ENCODE measurements at regions not wholly inside any gene's neighbourhood (a gene's known extent, or its start where the extent isn't known, plus 50 kb on each side); places are given as distances from the start of the nearest gene placed in this dataset.
"Not testable (repeated sequence)": the region's sequence is repeated elsewhere in the genome, so short reads cannot be mapped to it uniquely, and the experiment has no call there.

- H3K27ac ChIP-seq (ENCODE audit: low read depth, low read length), result no peak overlapping the region
- no peaks in the 10 kb centered on the region for H3K36me3 ChIP-seq (ENCODE audit: control insufficient read depth in 1 of 2, insufficient read depth in 2 of 2, low read length in 2 of 2)
- H3K4me1 ChIP-seq (ENCODE audit: control insufficient read depth in 1 of 2, insufficient read depth in 2 of 2, low read length in 2 of 2), result peaks cover 5 to 31% of the 10 kb centered on the region in 2 donors
- H3K9me3 ChIP-seq (ENCODE audit: control insufficient read depth in 1 of 2, low read length in 2 of 2), result no peaks in the 10 kb centered on the region
- H3K4me3 ChIP-seq (ENCODE audit: low read depth in 1 of 2, low read length in 2 of 2), result no peak overlapping the region
- H3K9ac ChIP-seq (ENCODE audit: low read depth in 1 of 2, low read length in 2 of 2), result no peak overlapping the region
- H3K27me3 ChIP-seq (ENCODE audit: control insufficient read depth in 1 of 2, insufficient read depth in 2 of 2, low read length in 2 of 2), result no peaks in the 10 kb centered on the region
These were observed 442.3 kb downstream of the EPHA7 start for GRCh38 chr6:92977018-92977417.

- H3K4me3 ChIP-seq (ENCODE audit: low read depth in 1 of 2, low read length in 2 of 2), result no peak overlapping the region
- no peaks in the 10 kb centered on the region for H3K27me3 ChIP-seq (ENCODE audit: control insufficient read depth in 1 of 2, insufficient read depth in 2 of 2, low read length in 2 of 2)
- no peak overlapping the region for H3K9ac ChIP-seq (ENCODE audit: low read depth in 1 of 2, low read length in 2 of 2)
- no peak overlapping the region for H3K27ac ChIP-seq (ENCODE audit: low read depth, low read length)
- no peaks in the 10 kb centered on the region for H3K4me1 ChIP-seq (ENCODE audit: control insufficient read depth in 1 of 2, insufficient read depth in 2 of 2, low read length in 2 of 2)
- H3K36me3 ChIP-seq (ENCODE audit: control insufficient read depth in 1 of 2, insufficient read depth in 2 of 2, low read length in 2 of 2), result no peaks in the 10 kb centered on the region
- H3K9me3 ChIP-seq (ENCODE audit: control insufficient read depth in 1 of 2, low read length in 2 of 2), result no peaks in the 10 kb centered on the region
These were observed 452.0 kb downstream of the EPHA7 start for GRCh38 chr6:92967362-92967761.

GRCh38 chr6:92962846-92963245 lies 456.5 kb downstream of the EPHA7 start:
- H3K36me3 ChIP-seq (ENCODE audit: control insufficient read depth in 1 of 2, insufficient read depth in 2 of 2, low read length in 2 of 2), result no peaks in the 10 kb centered on the region
- no peaks in the 10 kb centered on the region for H3K4me1 ChIP-seq (ENCODE audit: control insufficient read depth in 1 of 2, insufficient read depth in 2 of 2, low read length in 2 of 2)
- H3K27ac ChIP-seq (ENCODE audit: low read depth, low read length), result no peak overlapping the region
- no peak overlapping the region for H3K4me3 ChIP-seq (ENCODE audit: low read depth in 1 of 2, low read length in 2 of 2)
- no peak overlapping the region for H3K9ac ChIP-seq (ENCODE audit: low read depth in 1 of 2, low read length in 2 of 2)
- peaks cover 0 to 5% of the 10 kb centered on the region in 2 donors for H3K9me3 ChIP-seq (ENCODE audit: control insufficient read depth in 1 of 2, low read length in 2 of 2)
- H3K27me3 ChIP-seq (ENCODE audit: control insufficient read depth in 1 of 2, insufficient read depth in 2 of 2, low read length in 2 of 2), result no peaks in the 10 kb centered on the region

- H3K4me1 ChIP-seq (ENCODE audit: control insufficient read depth in 1 of 2, insufficient read depth in 2 of 2, low read length in 2 of 2); H3K9me3 ChIP-seq (ENCODE audit: control insufficient read depth in 1 of 2, low read length in 2 of 2); H3K27ac ChIP-seq (ENCODE audit: low read depth, low read length): not testable (repeated sequence)
These were observed 467.2 kb downstream of the EPHA7 start for GRCh38 chr6:92952111-92952510.

GRCh38 chr6:92945799-92946198 lies 473.6 kb downstream of the EPHA7 start:
- H3K27ac ChIP-seq (ENCODE audit: low read depth, low read length), result no peak overlapping the region
- H3K4me3 ChIP-seq (ENCODE audit: low read depth in 1 of 2, low read length in 2 of 2), result no peak overlapping the region

More at GRCh38 chr6:92952111-92952510, 467.2 kb downstream of the EPHA7 start:
- not testable (repeated sequence) for H3K9ac ChIP-seq (ENCODE audit: low read depth in 1 of 2, low read length in 2 of 2); H3K36me3 ChIP-seq (ENCODE audit: control insufficient read depth in 1 of 2, insufficient read depth in 2 of 2, low read length in 2 of 2); H3K27me3 ChIP-seq (ENCODE audit: control insufficient read depth in 1 of 2, insufficient read depth in 2 of 2, low read length in 2 of 2); H3K4me3 ChIP-seq (ENCODE audit: low read depth in 1 of 2, low read length in 2 of 2)

GRCh38 chr6:92944132-92944531 lies 475.2 kb downstream of the EPHA7 start:
- Histone ChIP-seq H3K9me3 (ENCODE audit: control insufficient read depth in 1 of 2, low read length in 2 of 2) (no peaks in the 10 kb centered on the region), H3K4me1 (ENCODE audit: control insufficient read depth in 1 of 2, insufficient read depth in 2 of 2, low read length in 2 of 2) (no peaks in the 10 kb centered on the region), H3K36me3 (ENCODE audit: control insufficient read depth in 1 of 2, insufficient read depth in 2 of 2, low read length in 2 of 2) (no peaks in the 10 kb centered on the region), H3K9ac (ENCODE audit: low read depth in 1 of 2, low read length in 2 of 2) (no peak overlapping the region), H3K27me3 (ENCODE audit: control insufficient read depth in 1 of 2, insufficient read depth in 2 of 2, low read length in 2 of 2) (no peaks in the 10 kb centered on the region), H3K4me3 (ENCODE audit: low read depth in 1 of 2, low read length in 2 of 2) (no peak overlapping the region), H3K27ac (ENCODE audit: low read depth, low read length) (no peak overlapping the region)

More at GRCh38 chr6:92945799-92946198, 473.6 kb downstream of the EPHA7 start:
- Histone ChIP-seq H3K27me3 (ENCODE audit: control insufficient read depth in 1 of 2, insufficient read depth in 2 of 2, low read length in 2 of 2) (no peaks in the 10 kb centered on the region), H3K9ac (ENCODE audit: low read depth in 1 of 2, low read length in 2 of 2) (no peak overlapping the region), H3K4me1 (ENCODE audit: control insufficient read depth in 1 of 2, insufficient read depth in 2 of 2, low read length in 2 of 2) (no peaks in the 10 kb centered on the region), H3K9me3 (ENCODE audit: control insufficient read depth in 1 of 2, low read length in 2 of 2) (no peaks in the 10 kb centered on the region), H3K36me3 (ENCODE audit: control insufficient read depth in 1 of 2, insufficient read depth in 2 of 2, low read length in 2 of 2) (no peaks in the 10 kb centered on the region)

GRCh38 chr6:92942549-92942948 lies 476.8 kb downstream of the EPHA7 start:
- Histone ChIP-seq H3K27ac (ENCODE audit: low read depth, low read length) (no peak overlapping the region), H3K4me1 (ENCODE audit: control insufficient read depth in 1 of 2, insufficient read depth in 2 of 2, low read length in 2 of 2) (no peaks in the 10 kb centered on the region), H3K27me3 (ENCODE audit: control insufficient read depth in 1 of 2, insufficient read depth in 2 of 2, low read length in 2 of 2) (no peaks in the 10 kb centered on the region)

GRCh38 chr6:92934625-92935024 lies 484.7 kb downstream of the EPHA7 start:
- H3K36me3 ChIP-seq (ENCODE audit: control insufficient read depth in 1 of 2, insufficient read depth in 2 of 2, low read length in 2 of 2), result no peaks in the 10 kb centered on the region
- no peak overlapping the region for H3K27ac ChIP-seq (ENCODE audit: low read depth, low read length)
- H3K4me3 ChIP-seq (ENCODE audit: low read depth in 1 of 2, low read length in 2 of 2), result no peak overlapping the region
- H3K9me3 ChIP-seq (ENCODE audit: control insufficient read depth in 1 of 2, low read length in 2 of 2), result no peaks in the 10 kb centered on the region
- no peaks in the 10 kb centered on the region for H3K4me1 ChIP-seq (ENCODE audit: control insufficient read depth in 1 of 2, insufficient read depth in 2 of 2, low read length in 2 of 2)
- H3K27me3 ChIP-seq (ENCODE audit: control insufficient read depth in 1 of 2, insufficient read depth in 2 of 2, low read length in 2 of 2), result no peaks in the 10 kb centered on the region
- H3K9ac ChIP-seq (ENCODE audit: low read depth in 1 of 2, low read length in 2 of 2), result no peak overlapping the region

More at GRCh38 chr6:92942549-92942948, 476.8 kb downstream of the EPHA7 start:
- no peak overlapping the region for H3K9ac ChIP-seq (ENCODE audit: low read depth in 1 of 2, low read length in 2 of 2)
- no peaks in the 10 kb centered on the region for H3K36me3 ChIP-seq (ENCODE audit: control insufficient read depth in 1 of 2, insufficient read depth in 2 of 2, low read length in 2 of 2)
- H3K4me3 ChIP-seq (ENCODE audit: low read depth in 1 of 2, low read length in 2 of 2), result no peak overlapping the region
- no peaks in the 10 kb centered on the region for H3K9me3 ChIP-seq (ENCODE audit: control insufficient read depth in 1 of 2, low read length in 2 of 2)

- Histone ChIP-seq H3K9me3 (ENCODE audit: control insufficient read depth in 1 of 2, low read length in 2 of 2) (no peaks in the 10 kb centered on the region), H3K9ac (ENCODE audit: low read depth in 1 of 2, low read length in 2 of 2) (no peak overlapping the region), H3K36me3 (ENCODE audit: control insufficient read depth in 1 of 2, insufficient read depth in 2 of 2, low read length in 2 of 2) (no peaks in the 10 kb centered on the region), H3K4me3 (ENCODE audit: low read depth in 1 of 2, low read length in 2 of 2) (no peak overlapping the region), H3K27me3 (ENCODE audit: control insufficient read depth in 1 of 2, insufficient read depth in 2 of 2, low read length in 2 of 2) (no peaks in the 10 kb centered on the region), H3K27ac (ENCODE audit: low read depth, low read length) (no peak overlapping the region), H3K4me1 (ENCODE audit: control insufficient read depth in 1 of 2, insufficient read depth in 2 of 2, low read length in 2 of 2) (no peaks in the 10 kb centered on the region)
These were observed 489.2 kb downstream of the EPHA7 start for GRCh38 chr6:92930171-92930570.

GRCh38 chr6:92922216-92922806 lies 497.0 kb downstream of the EPHA7 start:
- Histone ChIP-seq H3K9ac (ENCODE audit: low read depth in 1 of 2, low read length in 2 of 2) (no peak overlapping the region), H3K27me3 (ENCODE audit: control insufficient read depth in 1 of 2, insufficient read depth in 2 of 2, low read length in 2 of 2) (no peaks in the 10 kb centered on the region), H3K36me3 (ENCODE audit: control insufficient read depth in 1 of 2, insufficient read depth in 2 of 2, low read length in 2 of 2) (no peaks in the 10 kb centered on the region), H3K4me3 (ENCODE audit: low read depth in 1 of 2, low read length in 2 of 2) (no peak overlapping the region), H3K9me3 (ENCODE audit: control insufficient read depth in 1 of 2, low read length in 2 of 2) (no peaks in the 10 kb centered on the region), H3K27ac (ENCODE audit: low read depth, low read length) (no peak overlapping the region), H3K4me1 (ENCODE audit: control insufficient read depth in 1 of 2, insufficient read depth in 2 of 2, low read length in 2 of 2) (no peaks in the 10 kb centered on the region)

- no peak overlapping the region for H3K4me3 ChIP-seq (ENCODE audit: low read depth in 1 of 2, low read length in 2 of 2)
- H3K27me3 ChIP-seq (ENCODE audit: control insufficient read depth in 1 of 2, insufficient read depth in 2 of 2, low read length in 2 of 2), result no peaks in the 10 kb centered on the region
- no peaks in the 10 kb centered on the region for H3K36me3 ChIP-seq (ENCODE audit: control insufficient read depth in 1 of 2, insufficient read depth in 2 of 2, low read length in 2 of 2)
- no peak overlapping the region for H3K27ac ChIP-seq (ENCODE audit: low read depth, low read length)
- H3K9me3 ChIP-seq (ENCODE audit: control insufficient read depth in 1 of 2, low read length in 2 of 2), result no peaks in the 10 kb centered on the region
- no peaks in the 10 kb centered on the region for H3K4me1 ChIP-seq (ENCODE audit: control insufficient read depth in 1 of 2, insufficient read depth in 2 of 2, low read length in 2 of 2)
- no peak overlapping the region for H3K9ac ChIP-seq (ENCODE audit: low read depth in 1 of 2, low read length in 2 of 2)
These were observed 503.9 kb downstream of the EPHA7 start for GRCh38 chr6:92915466-92915865.
